HepG2 (cell line): ENCODE measurements at regions not wholly inside any gene's neighbourhood (a gene's known extent, or its start where the extent isn't known, plus 50 kb on each side); places are given as distances from the start of the nearest gene placed in this dataset.

ENCODE experiments used
- ATF1 ChIP-seq: IDR thresholded peaks from 2 replicates; pipeline ENCODE4 v1.6.1; 2016; ENCODE audit warnings: mild to moderate bottlenecking, control low read depth
- ELF3 ChIP-seq: IDR thresholded peaks from 2 replicates; pipeline ENCODE4 v1.6.1; 2016; ENCODE audit warnings: missing genetic modification reagents, missing compliant biosample characterization
- ETV6 ChIP-seq: sonication (generic); formaldehyde crosslinking; conservative IDR thresholded peaks from 2 replicates; pipeline ENCODE4 v1.4.0; 2020; ENCODE audit warnings: missing genetic modification reagents
- GATAD2A ChIP-seq: IDR thresholded peaks from 2 replicates; pipeline ENCODE4 v1.6.1; 2016
- HCFC1 ChIP-seq: fragments of 150-350 bp; IDR thresholded peaks from 2 replicates; pipeline ENCODE4 v1.6.1; 2014; ENCODE audit warnings: low read depth, low read length
- HNRNPUL1 ChIP-seq: fragments of 200-400 bp; formaldehyde crosslinking; IDR thresholded peaks from 2 replicates; pipeline ENCODE4 v1.6.1; 2017; ENCODE audit warnings: low read depth, mild to moderate bottlenecking, low read length, moderate library complexity
- JUNB ChIP-seq: sonication (generic); formaldehyde crosslinking; IDR thresholded peaks from 2 replicates; pipeline ENCODE4 v1.8.0; 2022; ENCODE audit warnings: missing genetic modification reagents, mild to moderate bottlenecking, borderline replicate concordance
- MAZ ChIP-seq, 2 experiments: sonication (generic) in 1 of 2; formaldehyde crosslinking in 1 of 2; IDR thresholded peaks; 2 replicates each; pipeline versions ENCODE4 v1.5.0 to v1.6.1; 2012 to 2020; ENCODE audit warnings: low read depth in 2 of 2, mild to moderate bottlenecking in 2 of 2, borderline replicate concordance in 1 of 2, improper control_type of control experiment in 1 of 2, low read length in 1 of 2, missing genetic modification reagents in 1 of 2, moderate library complexity in 1 of 2
- NBN ChIP-seq: fragments of 450-650 bp; conservative IDR thresholded peaks from 2 replicates; pipeline ENCODE4 v1.6.1; 2017
- PCBP1 ChIP-seq: fragments of 200-400 bp; formaldehyde crosslinking; IDR thresholded peaks from 2 replicates; pipeline ENCODE4 v1.6.1; 2017; ENCODE audit warnings: mild to moderate bottlenecking, low read depth, low read length, borderline replicate concordance
- RORA ChIP-seq: sonication (generic); formaldehyde crosslinking; IDR thresholded peaks from 2 replicates; pipeline ENCODE4 v1.5.0; 2020; ENCODE audit warnings: mild to moderate bottlenecking, missing genetic modification reagents, moderate library complexity
- SIX4 ChIP-seq: sonication (generic); formaldehyde crosslinking; IDR thresholded peaks from 2 replicates; pipeline ENCODE4 v1.4.0; 2020; ENCODE audit warnings: missing genetic modification reagents
- TBX2 ChIP-seq: sonication (generic); formaldehyde crosslinking; IDR thresholded peaks from 2 replicates; pipeline ENCODE4 v1.5.0; 2020; ENCODE audit warnings: missing genetic modification reagents, mild to moderate bottlenecking, borderline replicate concordance
- ZIK1 ChIP-seq: sonication (generic); formaldehyde crosslinking; IDR thresholded peaks from 2 replicates; pipeline ENCODE4 v1.5.0; 2020; ENCODE audit warnings: mild to moderate bottlenecking, low read depth, missing genetic modification reagents, borderline replicate concordance
- ZNF337 ChIP-seq: sonication (generic); formaldehyde crosslinking; IDR thresholded peaks from 2 replicates; pipeline ENCODE4 v1.5.1; 2020; ENCODE audit warnings: missing genetic modification reagents, low read depth, mild to moderate bottlenecking, borderline replicate concordance
- ZNF34 ChIP-seq: sonication (generic); formaldehyde crosslinking; IDR thresholded peaks from 2 replicates; pipeline ENCODE4 v1.4.0; 2020; ENCODE audit warnings: mild to moderate bottlenecking, missing genetic modification reagents, borderline replicate concordance
- ZNF660 ChIP-seq: sonication (generic); formaldehyde crosslinking; IDR thresholded peaks from 2 replicates; pipeline ENCODE4 v1.5.1; 2020; ENCODE audit warnings: mild to moderate bottlenecking, low read depth, missing genetic modification reagents, borderline replicate concordance
- TF ChIP-seq, protein P1 (sequence below): sonication (generic); formaldehyde crosslinking; IDR thresholded peaks from 2 replicates; pipeline ENCODE4 v1.4.0; 2020; ENCODE audit warnings: missing genetic modification reagents, borderline replicate concordance
- TF ChIP-seq, protein P2 (sequence below): sonication (generic); formaldehyde crosslinking; IDR thresholded peaks from 2 replicates; pipeline ENCODE4 v1.5.0; 2020; ENCODE audit warnings: mild to moderate bottlenecking, missing genetic modification reagents
- TF ChIP-seq, protein P3 (sequence below): sonication (generic); formaldehyde crosslinking; IDR thresholded peaks from 2 replicates; pipeline ENCODE4 v1.4.0; 2020; ENCODE audit warnings: missing genetic modification reagents
- TF ChIP-seq, protein P4 (sequence below): sonication (generic); formaldehyde crosslinking; conservative IDR thresholded peaks from 2 replicates; pipeline ENCODE4 v1.4.0; 2020; ENCODE audit warnings: missing genetic modification reagents

DNA sequence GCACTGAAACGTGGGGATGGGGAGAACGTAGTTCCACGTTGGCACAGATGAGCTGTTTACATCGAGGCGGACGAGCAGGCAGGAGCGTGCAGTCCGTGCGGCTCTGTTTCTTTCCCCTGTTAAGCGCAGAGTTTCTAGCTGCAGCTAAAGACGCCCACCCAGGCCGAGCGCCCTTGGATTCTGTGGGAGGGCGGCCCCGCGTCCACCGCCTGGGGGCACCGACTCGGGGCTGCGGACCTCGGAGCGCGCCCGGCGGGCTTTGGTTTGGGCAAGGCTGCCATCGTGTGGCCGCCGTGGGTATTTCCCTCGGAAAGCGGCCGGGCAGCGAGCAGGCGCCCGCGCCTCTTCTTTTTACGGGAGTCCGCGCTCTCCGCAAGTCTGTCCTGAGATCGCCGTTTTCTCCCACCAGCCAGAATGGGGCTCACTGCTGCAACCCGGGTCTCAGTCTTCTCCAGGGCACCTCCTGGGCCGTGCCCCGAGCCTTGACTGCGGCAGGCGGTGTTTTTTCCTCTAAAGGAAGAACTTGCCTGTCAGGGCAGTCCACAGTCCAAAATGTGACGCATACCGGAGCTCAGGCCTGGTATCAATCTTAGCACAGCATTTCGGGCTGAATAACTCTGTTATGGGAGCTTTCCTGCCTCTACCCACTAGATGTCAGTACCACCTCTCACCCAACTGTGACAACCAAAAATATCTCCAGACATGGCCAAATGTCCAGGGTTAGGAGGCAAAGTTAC, 219.9 kb upstream of the IGF1R start (continued):
- TF ChIP-seq GATAD2A (CRISPR knock-in tag) (no peak), ELF3 (CRISPR knock-in tag) (0 out of 2 replicates have a peak, but pooled peaks have one; percentile 20), TBX2 (CRISPR knock-in tag) (no peak), RORA (no peak), PCBP1 (no peak), ETV6 (CRISPR knock-in tag) (no peak), HCFC1 (no peak), ZNF337 (CRISPR knock-in tag) (no peak), MAZ (IDR thresholded peaks at IDR 0.05; ENCODE audit: borderline replicate concordance, low read depth, low read length) (no peak), MAZ (CRISPR knock-in tag; IDR thresholded peaks at IDR 0.05; ENCODE audit: low read depth) (no peak), ZNF34 (no peak), JUNB (CRISPR knock-in tag) (no peak), ATF1 (CRISPR knock-in tag) (no peak), ZIK1 (CRISPR knock-in tag) (no peak), NBN (no peak), SIX4 (CRISPR knock-in tag) (no peak), HNRNPUL1 (no peak), ZNF660 (no peak)
- TF ChIP-seq, protein P1, sequence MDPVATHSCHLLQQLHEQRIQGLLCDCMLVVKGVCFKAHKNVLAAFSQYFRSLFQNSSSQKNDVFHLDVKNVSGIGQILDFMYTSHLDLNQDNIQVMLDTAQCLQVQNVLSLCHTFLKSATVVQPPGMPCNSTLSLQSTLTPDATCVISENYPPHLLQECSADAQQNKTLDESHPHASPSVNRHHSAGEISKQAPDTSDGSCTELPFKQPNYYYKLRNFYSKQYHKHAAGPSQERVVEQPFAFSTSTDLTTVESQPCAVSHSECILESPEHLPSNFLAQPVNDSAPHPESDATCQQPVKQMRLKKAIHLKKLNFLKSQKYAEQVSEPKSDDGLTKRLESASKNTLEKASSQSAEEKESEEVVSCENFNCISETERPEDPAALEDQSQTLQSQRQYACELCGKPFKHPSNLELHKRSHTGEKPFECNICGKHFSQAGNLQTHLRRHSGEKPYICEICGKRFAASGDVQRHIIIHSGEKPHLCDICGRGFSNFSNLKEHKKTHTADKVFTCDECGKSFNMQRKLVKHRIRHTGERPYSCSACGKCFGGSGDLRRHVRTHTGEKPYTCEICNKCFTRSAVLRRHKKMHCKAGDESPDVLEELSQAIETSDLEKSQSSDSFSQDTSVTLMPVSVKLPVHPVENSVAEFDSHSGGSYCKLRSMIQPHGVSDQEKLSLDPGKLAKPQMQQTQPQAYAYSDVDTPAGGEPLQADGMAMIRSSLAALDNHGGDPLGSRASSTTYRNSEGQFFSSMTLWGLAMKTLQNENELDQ (CRISPR knock-in tag), result no peak
- TF ChIP-seq, protein P2, sequence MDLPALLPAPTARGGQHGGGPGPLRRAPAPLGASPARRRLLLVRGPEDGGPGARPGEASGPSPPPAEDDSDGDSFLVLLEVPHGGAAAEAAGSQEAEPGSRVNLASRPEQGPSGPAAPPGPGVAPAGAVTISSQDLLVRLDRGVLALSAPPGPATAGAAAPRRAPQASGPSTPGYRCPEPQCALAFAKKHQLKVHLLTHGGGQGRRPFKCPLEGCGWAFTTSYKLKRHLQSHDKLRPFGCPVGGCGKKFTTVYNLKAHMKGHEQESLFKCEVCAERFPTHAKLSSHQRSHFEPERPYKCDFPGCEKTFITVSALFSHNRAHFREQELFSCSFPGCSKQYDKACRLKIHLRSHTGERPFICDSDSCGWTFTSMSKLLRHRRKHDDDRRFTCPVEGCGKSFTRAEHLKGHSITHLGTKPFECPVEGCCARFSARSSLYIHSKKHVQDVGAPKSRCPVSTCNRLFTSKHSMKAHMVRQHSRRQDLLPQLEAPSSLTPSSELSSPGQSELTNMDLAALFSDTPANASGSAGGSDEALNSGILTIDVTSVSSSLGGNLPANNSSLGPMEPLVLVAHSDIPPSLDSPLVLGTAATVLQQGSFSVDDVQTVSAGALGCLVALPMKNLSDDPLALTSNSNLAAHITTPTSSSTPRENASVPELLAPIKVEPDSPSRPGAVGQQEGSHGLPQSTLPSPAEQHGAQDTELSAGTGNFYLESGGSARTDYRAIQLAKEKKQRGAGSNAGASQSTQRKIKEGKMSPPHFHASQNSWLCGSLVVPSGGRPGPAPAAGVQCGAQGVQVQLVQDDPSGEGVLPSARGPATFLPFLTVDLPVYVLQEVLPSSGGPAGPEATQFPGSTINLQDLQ (CRISPR knock-in tag), result peak; percentile 79; the same call in 1 of the 2 replicates
- TF ChIP-seq, protein P3, sequence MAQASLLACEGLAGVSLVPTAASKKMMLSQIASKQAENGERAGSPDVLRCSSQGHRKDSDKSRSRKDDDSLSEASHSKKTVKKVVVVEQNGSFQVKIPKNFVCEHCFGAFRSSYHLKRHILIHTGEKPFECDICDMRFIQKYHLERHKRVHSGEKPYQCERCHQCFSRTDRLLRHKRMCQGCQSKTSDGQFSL (CRISPR knock-in tag), result no peak
- TF ChIP-seq, protein P4, sequence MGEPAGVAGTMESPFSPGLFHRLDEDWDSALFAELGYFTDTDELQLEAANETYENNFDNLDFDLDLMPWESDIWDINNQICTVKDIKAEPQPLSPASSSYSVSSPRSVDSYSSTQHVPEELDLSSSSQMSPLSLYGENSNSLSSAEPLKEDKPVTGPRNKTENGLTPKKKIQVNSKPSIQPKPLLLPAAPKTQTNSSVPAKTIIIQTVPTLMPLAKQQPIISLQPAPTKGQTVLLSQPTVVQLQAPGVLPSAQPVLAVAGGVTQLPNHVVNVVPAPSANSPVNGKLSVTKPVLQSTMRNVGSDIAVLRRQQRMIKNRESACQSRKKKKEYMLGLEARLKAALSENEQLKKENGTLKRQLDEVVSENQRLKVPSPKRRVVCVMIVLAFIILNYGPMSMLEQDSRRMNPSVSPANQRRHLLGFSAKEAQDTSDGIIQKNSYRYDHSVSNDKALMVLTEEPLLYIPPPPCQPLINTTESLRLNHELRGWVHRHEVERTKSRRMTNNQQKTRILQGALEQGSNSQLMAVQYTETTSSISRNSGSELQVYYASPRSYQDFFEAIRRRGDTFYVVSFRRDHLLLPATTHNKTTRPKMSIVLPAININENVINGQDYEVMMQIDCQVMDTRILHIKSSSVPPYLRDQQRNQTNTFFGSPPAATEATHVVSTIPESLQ (CRISPR knock-in tag), result no peak
